Spleen (tissue), 7 donors: ENCODE measurements at regions not wholly inside any gene's neighbourhood (a gene's known extent, or its start where the extent isn't known, plus 50 kb on each side); places are given as distances from the start of the nearest gene placed in this dataset.

Source experiments
- CTCF ChIP-seq, 11 experiments: fragments of 200-600 bp in 7 of 11; fragments of 450-650 bp in 4 of 11; sonication (generic) in 4 of 11; IDR thresholded peaks in 8 of 11; conservative IDR thresholded peaks in 3 of 11; 1 replicate in 7 of 11; 2 replicates in 4 of 11; pipeline versions ENCODE4 v1.4.0 to v1.8.0; 2016 to 2021; ENCODE audit warnings: antibody characterized with exemption in 11 of 11, inconsistent platforms in 4 of 11, mild to moderate bottlenecking in 1 of 11
- POLR2A ChIP-seq, 3 donors: fragments of 450-650 bp; IDR thresholded peaks; one replicate each; pipeline ENCODE4 v1.5.1; 2017; ENCODE audit warnings: antibody characterized with exemption in 3 of 3, mild to moderate bottlenecking in 1 of 3
- donor health status: DM: no; HTN: no; CAD: no; lungs with moderate emphysema.
- donor health status: DM: no; HTN: no; CAD: no.
- donor health status: DM: no; HTN: no; CAD: no.

GRCh38 chr11:106474274-106474673 lies 396.8 kb downstream of the AASDHPPT start:
- TF ChIP-seq POLR2A (IDR thresholded peaks at IDR 0.05) (no peak), CTCF (IDR thresholded peaks at IDR 0.05 in 8 of 11, conservative IDR thresholded peaks at IDR 0.05 in 3 of 11) (no peak)
